Neuronal stem cell (in vitro differentiated cells): ENCODE measurements at regions not wholly inside any gene's neighbourhood (a gene's known extent, or its start where the extent isn't known, plus 50 kb on each side); places are given as distances from the start of the nearest gene placed in this dataset.

Experiments
- DNase-seq: peaks from one replicate; pipeline ENCODE4 v3.0.0-alpha.2; 2013; ENCODE audit warnings: low spot score
- H2AFZ ChIP-seq: one replicate; pipeline ENCODE4 v1.6.1; 2013; ENCODE audit warnings: mild to moderate bottlenecking, low read length, inconsistent platforms
- H2AK5ac ChIP-seq: 2 replicates; pipeline ENCODE4 v1.6.1; 2013; ENCODE audit warnings: low read depth, mild to moderate bottlenecking, inconsistent platforms, low read length, moderate library complexity, mixed read lengths
- H2BK120ac ChIP-seq: 2 replicates; pipeline ENCODE4 v1.6.1; 2013; ENCODE audit warnings: low read depth, mild to moderate bottlenecking, inconsistent platforms, low read length, moderate library complexity, mixed read lengths
- H2BK12ac ChIP-seq: one replicate; pipeline ENCODE4 v1.6.1; 2013; ENCODE audit warnings: low read length, inconsistent platforms
- H2BK15ac ChIP-seq: 2 replicates; pipeline ENCODE4 v1.6.1; 2013; ENCODE audit warnings: mild to moderate bottlenecking, low read length, inconsistent platforms, mixed read lengths
- H2BK5ac ChIP-seq: one replicate; pipeline ENCODE4 v1.6.1; 2013; ENCODE audit warnings: inconsistent platforms, mild to moderate bottlenecking, low read length, moderate library complexity
- H3K14ac ChIP-seq: one replicate; pipeline ENCODE4 v1.6.1; 2013; ENCODE audit warnings: low read length, inconsistent platforms
- H3K18ac ChIP-seq: 2 replicates; pipeline ENCODE4 v1.6.1; 2013; ENCODE audit warnings: low read length, inconsistent platforms
- H3K23ac ChIP-seq: 2 replicates; pipeline ENCODE4 v1.6.1; 2013; ENCODE audit warnings: low read depth, mild to moderate bottlenecking, mixed read lengths, low read length, inconsistent platforms; ENCODE audit not compliant: poor library complexity
- H3K27ac ChIP-seq: replicated peaks from 3 replicates; pipeline ENCODE4 v1.5.1; 2013; ENCODE audit warnings: low read length, inconsistent platforms
- H3K27me3 ChIP-seq, 3 experiments: 2 replicates each; pipeline ENCODE4 v1.6.1; 2013; ENCODE audit warnings: low read length in 3 of 3, mild to moderate bottlenecking in 2 of 3, inconsistent platforms in 1 of 3, low read depth in 1 of 3, mixed read lengths in 1 of 3, moderate library complexity in 1 of 3; ENCODE audit not compliant: control insufficient read depth in 3 of 3, insufficient read depth in 3 of 3
- H3K36me3 ChIP-seq, 2 donors: replicated peaks in 1 of 2; 2 replicates each; pipeline ENCODE4 v1.6.1; 2013; ENCODE audit warnings: low read length in 2 of 2; ENCODE audit not compliant: control insufficient read depth in 2 of 2, insufficient read depth in 2 of 2
- H3K4ac ChIP-seq: 2 replicates; pipeline ENCODE4 v1.6.1; 2013; ENCODE audit warnings: inconsistent platforms, mild to moderate bottlenecking, low read length, moderate library complexity
- H3K4me1 ChIP-seq, 2 donors: 1 replicate in 1 of 2; 2 replicates in 1 of 2; pipeline ENCODE4 v1.6.1; 2013; ENCODE audit warnings: low read length in 2 of 2, low read depth in 1 of 2; ENCODE audit not compliant: control insufficient read depth in 2 of 2, insufficient read depth in 1 of 2
- H3K4me2 ChIP-seq: one replicate; pipeline ENCODE4 v1.6.1; 2013; ENCODE audit warnings: mild to moderate bottlenecking, low read length, inconsistent platforms; ENCODE audit not compliant: insufficient read depth, poor library complexity, severe bottlenecking
- H3K4me3 ChIP-seq, 2 donors: 2 replicates each; pipeline ENCODE4 v1.5.1; 2013; ENCODE audit warnings: low read length in 2 of 2, mild to moderate bottlenecking in 2 of 2, inconsistent platforms in 1 of 2, moderate library complexity in 1 of 2
- H3K79me1 ChIP-seq: one replicate; pipeline ENCODE4 v1.6.1; 2013; ENCODE audit warnings: low read depth, mild to moderate bottlenecking, inconsistent platforms, low read length, moderate library complexity
- H3K9ac ChIP-seq: one replicate; pipeline ENCODE4 v1.6.1; 2013; ENCODE audit warnings: mild to moderate bottlenecking, low read depth, low read length, inconsistent platforms; ENCODE audit not compliant: poor library complexity
- H3K9me3 ChIP-seq, 2 donors: replicated peaks in 1 of 2; 2 replicates each; pipeline versions ENCODE3 to v1.6.1; 2013; ENCODE audit warnings: low read length in 2 of 2, mild to moderate bottlenecking in 2 of 2, inconsistent platforms in 1 of 2, low read depth in 1 of 2, mixed read lengths in 1 of 2, moderate library complexity in 1 of 2; ENCODE audit not compliant: control insufficient read depth in 2 of 2, insufficient read depth in 1 of 2
- H4K8ac ChIP-seq: one replicate; pipeline ENCODE4 v1.6.1; 2013; ENCODE audit warnings: low read depth, mild to moderate bottlenecking, inconsistent platforms, low read length, moderate library complexity
- H4K91ac ChIP-seq: one replicate; pipeline ENCODE4 v1.6.1; 2013; ENCODE audit warnings: low read length, low read depth, mild to moderate bottlenecking, inconsistent platforms; ENCODE audit not compliant: poor library complexity
- WGBS, 2 donors: extraction: QIAGEN DNeasy Blood & Tissue Kit; methylation state at CpG; one replicate each; pipeline ENCODE4 v1.1.7; 2013; ENCODE audit warnings: missing lambda C conversion rate in 2 of 2, mixed read lengths in 1 of 2; ENCODE audit not compliant: insufficient read length in 2 of 2, insufficient replicate concordance in 1 of 2; ENCODE audit errors: extremely low coverage in 2 of 2; 5-methylcytosine and 5-hydroxymethylcytosine counted together

DNA sequence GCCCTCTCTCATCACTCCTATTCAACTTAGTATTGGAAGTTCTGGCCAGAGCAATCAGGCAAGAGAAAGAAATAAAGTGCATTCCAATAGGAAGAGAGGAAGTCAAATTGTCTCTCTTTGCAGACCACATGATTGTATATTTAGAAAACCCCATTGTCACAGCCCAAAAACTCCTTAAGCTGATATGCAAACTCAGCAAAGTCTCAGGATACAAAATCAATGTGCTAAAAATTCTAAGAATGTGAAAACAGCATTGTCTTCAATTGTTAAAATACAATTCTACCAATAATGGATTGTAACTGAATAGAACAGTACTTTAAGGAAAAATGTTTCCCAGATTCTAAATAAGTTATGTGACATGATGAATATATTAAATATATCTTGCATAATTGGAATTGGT is 2269.2 kb upstream of the PCDH20 start:
- Histone ChIP-seq H3K4ac (no peak overlapping the region), H4K8ac (no peak overlapping the region), H2AK5ac (no peak overlapping the region), H3K4me3 (no peak overlapping the region), H3K79me1 (peaks cover 2% of the 10 kb centered on the region), H3K18ac (no peak overlapping the region), H3K36me3 (no peaks in the 10 kb centered on the region), H3K9ac (no peak overlapping the region), H4K91ac (no peak overlapping the region), H3K27me3 (no peaks in the 10 kb centered on the region), H3K4me1 (peaks cover 0 to 3% of the 10 kb centered on the region in 2 donors), H2BK15ac (no peak overlapping the region), H3K23ac (no peak overlapping the region), H2AFZ (no peak overlapping the region), H3K27ac (no peak overlapping the region), H3K14ac (no peak overlapping the region), H2BK5ac (no peak overlapping the region), H3K9me3 (no peaks in the 10 kb centered on the region), H2BK12ac (no peak overlapping the region), H2BK120ac (no peak overlapping the region), H3K4me2 (no peak overlapping the region)
- DNase-seq, result no peak

DNA sequence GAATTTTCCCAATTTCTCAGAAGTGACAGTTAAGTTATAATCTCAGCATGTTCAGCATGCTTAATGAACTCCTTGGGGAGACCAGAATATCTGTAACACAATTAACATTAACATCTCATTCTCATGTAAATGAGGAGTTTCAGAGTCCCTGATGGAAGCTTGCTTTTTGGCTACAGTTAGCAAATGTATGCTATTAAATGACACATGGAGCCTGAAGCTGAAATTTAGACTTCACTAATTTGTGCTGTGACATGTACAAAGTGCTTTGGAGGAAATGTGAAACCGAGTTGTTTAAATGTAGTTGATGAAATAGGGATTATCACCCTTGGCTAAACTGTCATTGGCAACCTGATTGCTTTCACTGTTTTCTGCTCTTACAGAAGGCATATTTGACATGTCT is 2265.1 kb upstream of the PCDH20 start:
- no peaks in the 10 kb centered on the region for H3K79me1 ChIP-seq
- H3K27ac ChIP-seq, result no peak overlapping the region
- no peak overlapping the region for H2AK5ac ChIP-seq
- H3K27me3 ChIP-seq, result no peaks in the 10 kb centered on the region
- no peak overlapping the region for H4K8ac ChIP-seq
- H3K18ac ChIP-seq, result no peak overlapping the region
- no peak overlapping the region for H3K14ac ChIP-seq
- H3K36me3 ChIP-seq, result no peaks in the 10 kb centered on the region
- no peak overlapping the region for H2BK15ac ChIP-seq
- H3K9me3 ChIP-seq, result no peaks in the 10 kb centered on the region
- no peak overlapping the region for H4K91ac ChIP-seq
- H2BK5ac ChIP-seq, result no peak overlapping the region
- no peak for DNase-seq
- no CpG with 5 or more reads among the region's 1 CpG for WGBS, 2 donors
- no peak overlapping the region for H2BK12ac ChIP-seq
- H3K4me2 ChIP-seq, result no peak overlapping the region
- H3K9ac ChIP-seq, result no peak overlapping the region
- H2BK120ac ChIP-seq, result no peak overlapping the region
- H3K23ac ChIP-seq, result no peak overlapping the region
- H2AFZ ChIP-seq, result peak overlapping the region; percentile 50
- H3K4ac ChIP-seq, result no peak overlapping the region
- peaks cover 0 to 3% of the 10 kb centered on the region in 2 donors for H3K4me1 ChIP-seq
- no peak overlapping the region for H3K4me3 ChIP-seq

DNA sequence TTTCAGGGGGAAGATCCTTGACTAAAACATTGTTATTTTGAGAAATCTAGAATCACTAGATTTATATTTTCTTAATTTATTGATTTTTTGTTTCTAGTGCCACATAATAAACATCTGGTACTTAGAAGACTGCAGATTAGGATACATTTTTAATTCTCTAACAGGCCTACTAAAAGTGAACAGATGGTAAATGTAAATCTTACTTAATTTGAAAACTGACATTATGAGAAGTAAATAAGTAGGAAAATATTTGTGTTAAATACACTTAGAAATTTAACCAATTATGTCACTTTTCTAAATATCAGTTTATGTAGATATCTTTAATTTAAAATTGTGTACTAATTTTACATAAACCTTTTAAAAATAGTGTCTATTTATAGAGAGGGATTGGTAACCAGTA is 2255.6 kb upstream of the PCDH20 start:
- no peaks in the 10 kb centered on the region for H3K36me3 ChIP-seq
- H3K27ac ChIP-seq, result no peak overlapping the region
- H2AFZ ChIP-seq, result no peak overlapping the region
- H3K9ac ChIP-seq, result no peak overlapping the region
- H3K79me1 ChIP-seq, result no peaks in the 10 kb centered on the region
- no peak overlapping the region for H3K4me3 ChIP-seq
- H2BK12ac ChIP-seq, result no peak overlapping the region
- H3K23ac ChIP-seq, result no peak overlapping the region
- no peaks in the 10 kb centered on the region for H3K27me3 ChIP-seq
- H3K4me1 ChIP-seq, result no peaks in the 10 kb centered on the region
- no peak for DNase-seq
- no peak overlapping the region for H3K4ac ChIP-seq
- H3K14ac ChIP-seq, result no peak overlapping the region
- H2AK5ac ChIP-seq, result no peak overlapping the region
- no peaks in the 10 kb centered on the region for H3K9me3 ChIP-seq
- no peak overlapping the region for H3K4me2 ChIP-seq
- no peak overlapping the region for H2BK5ac ChIP-seq
- H2BK15ac ChIP-seq, result no peak overlapping the region
- H2BK120ac ChIP-seq, result no peak overlapping the region
- no peak overlapping the region for H4K8ac ChIP-seq
- no peak overlapping the region for H4K91ac ChIP-seq
- H3K18ac ChIP-seq, result no peak overlapping the region

DNA sequence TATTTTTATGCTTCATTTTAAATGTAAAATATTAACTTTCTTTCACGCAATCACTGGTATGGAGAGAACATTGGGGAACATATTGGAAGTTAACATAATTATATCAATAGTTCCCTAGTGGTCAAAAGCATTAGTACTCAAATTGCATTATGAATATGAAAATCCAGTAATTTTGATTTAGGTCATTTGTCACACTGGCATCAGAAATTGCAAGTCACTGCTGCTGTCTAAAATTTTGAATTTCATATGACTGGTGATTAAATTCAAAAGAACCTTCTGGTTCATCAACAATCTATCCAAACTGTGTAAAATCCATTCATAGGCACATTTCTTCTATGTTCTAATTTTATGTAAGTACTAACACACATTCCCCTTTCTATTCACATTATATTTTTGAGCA is 2235.7 kb upstream of the PCDH20 start:
- Histone ChIP-seq H3K27me3 (no peaks in the 10 kb centered on the region), H3K4me3 (no peak overlapping the region), H3K79me1 (no peaks in the 10 kb centered on the region), H3K14ac (no peak overlapping the region), H3K4me1 (no peaks in the 10 kb centered on the region), H3K18ac (no peak overlapping the region), H3K23ac (no peak overlapping the region), H4K91ac (no peak overlapping the region), H2AK5ac (no peak overlapping the region), H3K4me2 (no peak overlapping the region), H3K27ac (no peak overlapping the region), H3K9ac (no peak overlapping the region), H3K4ac (no peak overlapping the region), H2AFZ (no peak overlapping the region), H3K9me3 (no peaks in the 10 kb centered on the region), H3K36me3 (no peaks in the 10 kb centered on the region), H2BK15ac (no peak overlapping the region), H4K8ac (no peak overlapping the region), H2BK120ac (no peak overlapping the region), H2BK12ac (no peak overlapping the region), H2BK5ac (no peak overlapping the region)
- no peak for DNase-seq
- WGBS, 2 donors, result no CpG with 5 or more reads among the region's 1 CpG
